ACHN (cell line): ENCODE measurements at regions not wholly inside any gene's neighbourhood (a gene's known extent, or its start where the extent isn't known, plus 50 kb on each side); places are given as distances from the start of the nearest gene placed in this dataset.

Experiments
- DNase-seq: peaks from one replicate; pipeline ENCODE4 v3.0.0-alpha.2; 2015
- in situ Hi-C: cut with HindIII; loops from 2 replicates; pipeline ENCODE4 v1.10.0; 2017; ENCODE audit warnings: low sequenced_read_pairs, low pct_ligation_motif_present, low pct_unique_long_range_greater_than_20kb

GRCh38 chr1:239742416-239743109 lies 349.1 kb upstream of the FMN2 start:
- DNase-seq, result no peak
- in situ Hi-C loops, result no loop called here

- in situ Hi-C loops, result no loop called here
Measured at GRCh38 chr1:239744851-239745250, 346.8 kb upstream of the FMN2 start.

GRCh38 chr1:239755107-239755912 lies 336.4 kb upstream of the FMN2 start:
- in situ Hi-C loops, result no loop called here
- no peak for DNase-seq

More at GRCh38 chr1:239744851-239745250, 346.8 kb upstream of the FMN2 start:
- no peak for DNase-seq

- in situ Hi-C loops, result no loop called here
- no peak for DNase-seq
Measured at GRCh38 chr1:239757716-239758115, 334.0 kb upstream of the FMN2 start.

GRCh38 chr1:239758756-239759155 lies 332.9 kb upstream of the FMN2 start:
- no peak for DNase-seq
- in situ Hi-C loops, result no loop called here

GRCh38 chr1:239761509-239761908 lies 330.2 kb upstream of the FMN2 start:
- in situ Hi-C loops, result no loop called here
- DNase-seq, result no peak

- in situ Hi-C loops, result no loop called here
- no peak for DNase-seq
Measured at GRCh38 chr1:239763850-239764249, 327.8 kb upstream of the FMN2 start.

- DNase-seq, result no peak
- in situ Hi-C loops, result no loop called here
Measured at GRCh38 chr1:239764546-239764945, 327.1 kb upstream of the FMN2 start.

- in situ Hi-C loops, result no loop called here
- no peak for DNase-seq
Measured at GRCh38 chr1:239765163-239765562, 326.5 kb upstream of the FMN2 start.

GRCh38 chr1:239771550-239771949 lies 320.1 kb upstream of the FMN2 start:
- in situ Hi-C loops, result no loop called here

GRCh38 chr1:239772446-239772845 lies 319.2 kb upstream of the FMN2 start:
- DNase-seq, result no peak
- in situ Hi-C loops, result no loop called here

More at GRCh38 chr1:239771550-239771949, 320.1 kb upstream of the FMN2 start:
- no peak for DNase-seq

GRCh38 chr1:239775466-239775865 lies 316.2 kb upstream of the FMN2 start:
- DNase-seq, result no peak
- in situ Hi-C loops, result no loop called here

- in situ Hi-C loops, result no loop called here
- peak; percentile 9 for DNase-seq
Measured at GRCh38 chr1:239778208-239778813, 313.4 kb upstream of the FMN2 start.

GRCh38 chr1:239779962-239780361 lies 311.7 kb upstream of the FMN2 start:
- in situ Hi-C loops, result no loop called here
- DNase-seq, result no peak

GRCh38 chr1:239784896-239785295 lies 306.8 kb upstream of the FMN2 start:
- in situ Hi-C loops, result no loop called here
- DNase-seq, result no peak

GRCh38 chr1:239785576-239785975 lies 306.1 kb upstream of the FMN2 start:
- in situ Hi-C loops, result no loop called here
- DNase-seq, result no peak

- DNase-seq, result no peak
- in situ Hi-C loops, result no loop called here
Measured at GRCh38 chr1:239786464-239786863, 305.2 kb upstream of the FMN2 start.

GRCh38 chr1:239792157-239792556 lies 299.5 kb upstream of the FMN2 start:
- in situ Hi-C loops, result no loop called here
- no peak for DNase-seq

GRCh38 chr1:239795304-239795703 lies 296.4 kb upstream of the FMN2 start:
- in situ Hi-C loops, result no loop called here
- DNase-seq, result no peak

GRCh38 chr1:239799617-239800016 lies 292.1 kb upstream of the FMN2 start:
- DNase-seq, result no peak
- in situ Hi-C loops, result no loop called here
